ENCODE measurements at regions not wholly inside any gene's neighbourhood (a gene's known extent, or its start where the extent isn't known, plus 50 kb on each side); places are given as distances from the start of the nearest gene placed in this dataset.

DNA sequence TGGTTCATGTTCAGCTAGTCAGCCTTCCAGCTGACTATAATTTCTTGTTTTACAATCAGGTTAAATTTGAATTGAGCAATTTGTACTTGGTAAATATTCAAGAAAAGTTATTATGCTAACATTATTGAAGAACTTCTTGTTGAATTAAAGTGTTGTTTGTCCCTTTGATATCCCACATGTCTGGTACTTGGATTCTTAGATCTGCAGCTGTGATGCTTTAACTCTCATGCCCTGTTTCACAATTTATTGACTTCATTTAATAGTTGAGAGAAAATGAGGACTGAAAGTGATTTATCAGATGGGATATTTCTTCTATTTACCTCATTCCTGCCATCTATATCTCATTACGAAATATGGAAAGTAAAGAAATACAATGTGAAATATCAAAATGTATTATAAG, 92.8 kb downstream of the FASLG start:
- POLR2A ChIA-PET, result no interaction called here

DNA sequence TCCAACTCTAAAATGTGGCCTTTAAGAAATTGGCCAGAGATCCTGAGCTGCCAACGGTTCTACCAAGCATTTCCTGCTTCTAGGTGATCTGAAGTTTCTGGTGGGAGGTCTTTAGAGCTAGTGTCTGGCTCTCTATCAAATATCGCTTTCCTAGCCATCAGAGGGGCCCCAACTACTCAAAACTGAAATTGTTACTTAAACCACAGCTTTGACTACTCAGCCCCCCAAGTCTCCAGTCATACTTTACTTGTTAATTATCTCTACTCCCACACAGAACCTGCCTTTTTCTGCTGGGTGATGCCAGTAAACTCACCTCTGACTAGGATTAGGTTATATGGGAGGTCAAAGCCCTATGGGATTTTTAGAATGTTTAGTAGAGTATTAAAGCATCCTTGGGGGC, 95.1 kb downstream of the FASLG start:
- Histone ChIP-seq H4K20me1 (ENCODE audit: insufficient read depth) (no peaks in the 10 kb centered on the region), H2AFZ (ENCODE audit: low read depth, low read length, poor library complexity, severe bottlenecking) (no peak overlapping the region), H3K4me3 (replicated peaks in 1 of 2; ENCODE audit: low read depth in 1 of 2, low read length in 2 of 2) (no peak overlapping the region), H3K79me2 (ENCODE audit: insufficient read depth, low read length) (no peaks in the 10 kb centered on the region), H3K9ac (ENCODE audit: low read length) (no peak overlapping the region), H3K27ac (ENCODE audit: low read depth, low read length) (no peak overlapping the region), H3K9me2 (ENCODE audit: insufficient read depth) (no peaks in the 10 kb centered on the region), H3K36me3 (ENCODE audit: control insufficient read depth in 1 of 2, insufficient read depth in 2 of 2, low read length in 2 of 2) (no peaks in the 10 kb centered on the region), H3K4me1 (ENCODE audit: control insufficient read depth in 1 of 2, insufficient read depth in 2 of 2, low read length in 2 of 2) (no peaks in the 10 kb centered on the region), H3K27me3 (ENCODE audit: insufficient read depth, low read length) (no peaks in the 10 kb centered on the region), H3K4me2 (ENCODE audit: low read length) (no peak overlapping the region), H3K9me3 (ENCODE audit: control insufficient read depth in 1 of 2, insufficient read depth in 1 of 2, low read depth in 1 of 2, low read length in 2 of 2) (no peaks in the 10 kb centered on the region)
- TF ChIP-seq POLR2A (IDR thresholded peaks at IDR 0.05; ENCODE audit: borderline replicate concordance, extremely low read depth, insufficient read depth, insufficient read length) (no peak), FOSL1 (IDR thresholded peaks at IDR 0.05; ENCODE audit: low read depth) (no peak), SRF (IDR thresholded peaks at IDR 0.05; ENCODE audit: low read depth) (no peak), EZH2phosphoT487 (IDR thresholded peaks at IDR 0.05; ENCODE audit: borderline replicate concordance) (no peak), POLR2AphosphoS5 (IDR thresholded peaks at IDR 0.05; ENCODE audit: low read depth, low read length) (no peak), TCF7L2 (IDR thresholded peaks at IDR 0.05; ENCODE audit: borderline replicate concordance, extremely low read depth, insufficient read depth, insufficient read length) (no peak)
- TF ChIP-seq, protein P1, sequence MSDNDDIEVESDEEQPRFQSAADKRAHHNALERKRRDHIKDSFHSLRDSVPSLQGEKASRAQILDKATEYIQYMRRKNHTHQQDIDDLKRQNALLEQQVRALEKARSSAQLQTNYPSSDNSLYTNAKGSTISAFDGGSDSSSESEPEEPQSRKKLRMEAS (IDR thresholded peaks at IDR 0.05), result no peak
- TF ChIP-seq, protein P2, sequence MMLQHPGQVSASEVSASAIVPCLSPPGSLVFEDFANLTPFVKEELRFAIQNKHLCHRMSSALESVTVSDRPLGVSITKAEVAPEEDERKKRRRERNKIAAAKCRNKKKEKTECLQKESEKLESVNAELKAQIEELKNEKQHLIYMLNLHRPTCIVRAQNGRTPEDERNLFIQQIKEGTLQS (IDR thresholded peaks at IDR 0.05), result no peak
- TF ChIP-seq, protein P3, sequence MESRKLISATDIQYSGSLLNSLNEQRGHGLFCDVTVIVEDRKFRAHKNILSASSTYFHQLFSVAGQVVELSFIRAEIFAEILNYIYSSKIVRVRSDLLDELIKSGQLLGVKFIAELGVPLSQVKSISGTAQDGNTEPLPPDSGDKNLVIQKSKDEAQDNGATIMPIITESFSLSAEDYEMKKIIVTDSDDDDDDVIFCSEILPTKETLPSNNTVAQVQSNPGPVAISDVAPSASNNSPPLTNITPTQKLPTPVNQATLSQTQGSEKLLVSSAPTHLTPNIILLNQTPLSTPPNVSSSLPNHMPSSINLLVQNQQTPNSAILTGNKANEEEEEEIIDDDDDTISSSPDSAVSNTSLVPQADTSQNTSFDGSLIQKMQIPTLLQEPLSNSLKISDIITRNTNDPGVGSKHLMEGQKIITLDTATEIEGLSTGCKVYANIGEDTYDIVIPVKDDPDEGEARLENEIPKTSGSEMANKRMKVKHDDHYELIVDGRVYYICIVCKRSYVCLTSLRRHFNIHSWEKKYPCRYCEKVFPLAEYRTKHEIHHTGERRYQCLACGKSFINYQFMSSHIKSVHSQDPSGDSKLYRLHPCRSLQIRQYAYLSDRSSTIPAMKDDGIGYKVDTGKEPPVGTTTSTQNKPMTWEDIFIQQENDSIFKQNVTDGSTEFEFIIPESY (IDR thresholded peaks at IDR 0.05; ENCODE audit: extremely low read depth, insufficient replicate concordance, low read length), result no peak
- no TSS peak for BruUV-seq (replicated peaks)
- RAD21 ChIA-PET (ENCODE audit: low non-redundant PET in 1 of 2, low total read pairs in 2 of 2, uncharacterized antibody in 2 of 2, unreplicated experiment in 2 of 2), result no interaction called here
- CTCF ChIA-PET, result no interaction called here
- POLR2A ChIA-PET, result no interaction called here
- intact Hi-C loops (cut with micrococcal nuclease), result no loop called here
- DNase-seq (ENCODE audit: low read depth, low spot score), result no peak
- no peak for ATAC-seq

More for the DNA sequence above, 92.8 kb downstream of the FASLG start:
- no peak overlapping the region for H3K9ac ChIP-seq (ENCODE audit: low read length)
- H3K9me2 ChIP-seq (ENCODE audit: insufficient read depth), result no peaks in the 10 kb centered on the region
- H3K79me2 ChIP-seq (ENCODE audit: insufficient read depth, low read length), result no peaks in the 10 kb centered on the region
- no peak overlapping the region for H3K4me3 ChIP-seq (replicated peaks in 1 of 2; ENCODE audit: low read depth in 1 of 2, low read length in 2 of 2)
- H3K27ac ChIP-seq (ENCODE audit: low read depth, low read length), result no peak overlapping the region
- no peaks in the 10 kb centered on the region for H3K9me3 ChIP-seq (ENCODE audit: control insufficient read depth in 1 of 2, insufficient read depth in 1 of 2, low read depth in 1 of 2, low read length in 2 of 2)
- no peak for DNase-seq (ENCODE audit: low read depth, low spot score)
- no peaks in the 10 kb centered on the region for H3K27me3 ChIP-seq (ENCODE audit: insufficient read depth, low read length)
- ATAC-seq, result no peak
- no peaks in the 10 kb centered on the region for H4K20me1 ChIP-seq (ENCODE audit: insufficient read depth)
- no TSS peak for BruUV-seq (replicated peaks)
- H3K4me1 ChIP-seq (ENCODE audit: control insufficient read depth in 1 of 2, insufficient read depth in 2 of 2, low read length in 2 of 2), result peaks cover 6 to 7% of the 10 kb centered on the region in 2 experiments
- H3K36me3 ChIP-seq (ENCODE audit: control insufficient read depth in 1 of 2, insufficient read depth in 2 of 2, low read length in 2 of 2), result no peaks in the 10 kb centered on the region
- CTCF ChIA-PET, result no interaction called here
- TF ChIP-seq EGR1 (IDR thresholded peaks at IDR 0.05; ENCODE audit: low read depth) (no peak), ELF1 (IDR thresholded peaks at IDR 0.05; ENCODE audit: borderline replicate concordance, low read depth) (no peak)
- intact Hi-C loops (cut with micrococcal nuclease), result no loop called here
- H2AFZ ChIP-seq (ENCODE audit: low read depth, low read length, poor library complexity, severe bottlenecking), result no peak overlapping the region
- RAD21 ChIA-PET (ENCODE audit: low non-redundant PET in 1 of 2, low total read pairs in 2 of 2, uncharacterized antibody in 2 of 2, unreplicated experiment in 2 of 2), result no interaction called here
- H3K4me2 ChIP-seq (ENCODE audit: low read length), result no peak overlapping the region
